DOHH2 (cell line): ENCODE measurements at regions not wholly inside any gene's neighbourhood (a gene's known extent, or its start where the extent isn't known, plus 50 kb on each side); places are given as distances from the start of the nearest gene placed in this dataset.
"Not testable (repeated sequence)": the region's sequence is repeated elsewhere in the genome, so short reads cannot be mapped to it uniquely, and the experiment has no call there.

Experiments used
- EZH2phosphoT487 ChIP-seq: fragments of 200-600 bp; sonication (generic); IDR thresholded peaks from 2 replicates; pipeline ENCODE4 v1.6.1; 2017; ENCODE audit warnings: borderline replicate concordance, mild to moderate bottlenecking, antibody characterized with exemption, low read length, moderate library complexity, mixed read lengths
- TF ChIP-seq, protein P1 (sequence below): fragments of 200-600 bp; sonication (generic); IDR thresholded peaks from one replicate; pipeline ENCODE4 v1.5.1; 2014; ENCODE audit warnings: antibody characterized with exemption, mild to moderate bottlenecking, low read depth, low read length; ENCODE audit not compliant: poor library complexity, severe bottlenecking

DNA sequence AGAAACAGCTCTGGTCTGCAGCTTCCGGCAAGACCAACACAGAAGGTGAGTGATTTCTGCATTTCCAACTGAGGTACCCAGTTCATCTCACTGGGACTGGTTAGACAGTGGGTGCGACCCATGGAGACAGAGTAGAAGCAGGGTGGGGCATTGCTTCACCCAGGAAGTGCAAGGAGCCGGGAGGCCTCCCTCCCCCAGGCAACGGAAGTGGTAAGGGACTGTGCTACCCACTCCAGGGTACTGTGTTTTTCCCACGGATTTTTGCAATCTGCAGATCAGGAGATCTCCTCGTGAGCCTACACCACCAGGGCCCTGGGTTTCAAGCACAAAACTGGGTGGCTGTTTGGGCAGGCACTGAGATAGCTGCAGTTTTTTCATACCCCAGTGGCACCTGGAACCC, 929.9 kb downstream of the SLITRK1 start:
- TF ChIP-seq, protein P1, sequence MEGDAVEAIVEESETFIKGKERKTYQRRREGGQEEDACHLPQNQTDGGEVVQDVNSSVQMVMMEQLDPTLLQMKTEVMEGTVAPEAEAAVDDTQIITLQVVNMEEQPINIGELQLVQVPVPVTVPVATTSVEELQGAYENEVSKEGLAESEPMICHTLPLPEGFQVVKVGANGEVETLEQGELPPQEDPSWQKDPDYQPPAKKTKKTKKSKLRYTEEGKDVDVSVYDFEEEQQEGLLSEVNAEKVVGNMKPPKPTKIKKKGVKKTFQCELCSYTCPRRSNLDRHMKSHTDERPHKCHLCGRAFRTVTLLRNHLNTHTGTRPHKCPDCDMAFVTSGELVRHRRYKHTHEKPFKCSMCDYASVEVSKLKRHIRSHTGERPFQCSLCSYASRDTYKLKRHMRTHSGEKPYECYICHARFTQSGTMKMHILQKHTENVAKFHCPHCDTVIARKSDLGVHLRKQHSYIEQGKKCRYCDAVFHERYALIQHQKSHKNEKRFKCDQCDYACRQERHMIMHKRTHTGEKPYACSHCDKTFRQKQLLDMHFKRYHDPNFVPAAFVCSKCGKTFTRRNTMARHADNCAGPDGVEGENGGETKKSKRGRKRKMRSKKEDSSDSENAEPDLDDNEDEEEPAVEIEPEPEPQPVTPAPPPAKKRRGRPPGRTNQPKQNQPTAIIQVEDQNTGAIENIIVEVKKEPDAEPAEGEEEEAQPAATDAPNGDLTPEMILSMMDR, result not testable (repeated sequence)
- not testable (repeated sequence) for TF ChIP-seq EZH2phosphoT487
